PC-3 (cell line): ENCODE measurements at regions not wholly inside any gene's neighbourhood (a gene's known extent, or its start where the extent isn't known, plus 50 kb on each side); places are given as distances from the start of the nearest gene placed in this dataset.

ENCODE experiments used
- ATAC-seq: fragments of 200-7000 bp; cut with Tn5 transposase; 2 replicates; pipeline ENCODE4 v1.9.1; 2020; ENCODE audit warnings: mild to moderate bottlenecking, moderate library complexity
- BruUV-seq: library from RNA; stranded (reverse); fragments of 400-500 nt; replicated peaks from 2 replicates; lab custom pipeline; 2021; lab: Mats Ljungman, UMichigan
- CTCF ChIA-PET: fragments of 300-600 bp; sonication (Branson Sonifier 250); formaldehyde crosslinking; loops from one replicate; lab custom pipeline; 2022; ENCODE audit warnings: antibody characterized with exemption; lab: Charles Lee
- POLR2A ChIA-PET: fragments of 300-600 bp; sonication (Branson Sonifier 250); formaldehyde crosslinking; loops from one replicate; lab custom pipeline; 2022; ENCODE audit warnings: antibody characterized with exemption; ENCODE audit not compliant: unreplicated experiment; lab: Charles Lee
- DNase-seq: peaks from one replicate; pipeline ENCODE4 v3.0.0-alpha.2; 2015
- H2AFZ ChIP-seq: fragments of 300-600 bp; sonication (generic); 2 replicates; pipeline ENCODE4 v1.6.0; 2016; ENCODE audit warnings: antibody characterized with exemption, low read length
- H3F3A ChIP-seq: fragments of 300-600 bp; sonication (generic); one replicate; pipeline ENCODE4 v1.6.0; 2017; ENCODE audit warnings: antibody characterized with exemption, low read length, control low read depth, mild to moderate bottlenecking; ENCODE audit not compliant: unreplicated experiment
- H3K27ac ChIP-seq: fragments of 300-600 bp; sonication (generic); 2 replicates; pipeline ENCODE4 v1.5.1; 2016; ENCODE audit warnings: mild to moderate bottlenecking, low read length
- H3K27me3 ChIP-seq: fragments of 300-600 bp; sonication (generic); 2 replicates; pipeline ENCODE4 v1.6.1; 2016; ENCODE audit warnings: low read length, mixed read lengths
- H3K36me3 ChIP-seq: fragments of 300-600 bp; sonication (generic); 2 replicates; pipeline ENCODE4 v1.6.1; 2016; ENCODE audit warnings: low read depth, mixed run types, low read length, mixed read lengths
- H3K4me1 ChIP-seq: fragments of 300-600 bp; sonication (generic); 2 replicates; pipeline ENCODE4 v1.5.1; 2016; ENCODE audit warnings: low read length; ENCODE audit not compliant: insufficient read depth
- H3K4me2 ChIP-seq: fragments of 300-600 bp; sonication (generic); 2 replicates; pipeline ENCODE4 v1.6.0; 2016; ENCODE audit warnings: low read length
- H3K4me3 ChIP-seq: fragments of 300-600 bp; sonication (generic); 2 replicates; pipeline ENCODE4 v1.5.1; 2016; ENCODE audit warnings: mild to moderate bottlenecking, low read length, mixed read lengths
- H3K79me2 ChIP-seq: fragments of 300-600 bp; sonication (generic); 2 replicates; pipeline ENCODE4 v1.6.1; 2017; ENCODE audit warnings: low read length, mixed read lengths
- H3K9ac ChIP-seq: fragments of 300-600 bp; sonication (generic); 2 replicates; pipeline ENCODE4 v1.6.0; 2016; ENCODE audit warnings: mild to moderate bottlenecking, low read length
- H3K9me2 ChIP-seq: fragments of 300-600 bp; sonication (generic); replicated peaks from 2 replicates; pipeline ENCODE4 v1.6.1; 2016; ENCODE audit warnings: mixed run types, low read length, mixed read lengths
- H3K9me3 ChIP-seq: fragments of 300-600 bp; sonication (generic); 2 replicates; pipeline ENCODE4 v1.6.1; 2016; ENCODE audit warnings: low read length, mixed read lengths
- H4K20me1 ChIP-seq: fragments of 300-600 bp; sonication (generic); 2 replicates; pipeline ENCODE4 v1.6.1; 2016; ENCODE audit warnings: low read length, mixed read lengths
- CTCF ChIP-seq: fragments of 300-600 bp; sonication (generic); conservative IDR thresholded peaks from 2 replicates; pipeline ENCODE4 v1.5.1; 2017; ENCODE audit warnings: antibody characterized with exemption, low read depth, mild to moderate bottlenecking, low read length
- EZH2 ChIP-seq: fragments of 300-600 bp; sonication (generic); IDR thresholded peaks from one replicate; pipeline ENCODE4 v1.6.1; 2017; ENCODE audit warnings: antibody characterized with exemption, mild to moderate bottlenecking, low read length; ENCODE audit not compliant: unreplicated experiment
- EZH2phosphoT487 ChIP-seq: fragments of 300-600 bp; sonication (generic); IDR thresholded peaks from 2 replicates; pipeline ENCODE4 v1.6.1; 2018; ENCODE audit warnings: mild to moderate bottlenecking, antibody characterized with exemption, low read length, borderline replicate concordance
- intact Hi-C: fragments of 100-400 bp; cut with micrococcal nuclease; formaldehyde crosslinking; loops from 2 replicates; pipeline ENCODE4 v1.9.0; 2023

GRCh38 chr2:121905201-121905600 lies 149.8 kb downstream of the TSN start:
- Histone ChIP-seq H3K27me3 (peaks cover 66% of the 10 kb centered on the region), H4K20me1 (no peaks in the 10 kb centered on the region), H3K4me3 (no peak overlapping the region), H3K27ac (no peak overlapping the region), H3K79me2 (no peaks in the 10 kb centered on the region), H3F3A (no peaks in the 10 kb centered on the region), H3K36me3 (no peaks in the 10 kb centered on the region), H3K9ac (no peak overlapping the region), H3K9me2 (no peaks in the 10 kb centered on the region), H2AFZ (no peak overlapping the region), H3K9me3 (no peaks in the 10 kb centered on the region), H3K4me2 (no peak overlapping the region), H3K4me1 (no peaks in the 10 kb centered on the region)
- no peak for TF ChIP-seq CTCF
- TF ChIP-seq EZH2: no peak
- no peak for TF ChIP-seq EZH2phosphoT487
- ATAC-seq: no peak
- CTCF ChIA-PET: no interaction called here
- BruUV-seq: no TSS peak
- POLR2A ChIA-PET: no interaction called here
- no peak for DNase-seq
- intact Hi-C loops: no loop called here

GRCh38 chr2:121906170-121906569 lies 150.7 kb downstream of the TSN start:
- CTCF ChIA-PET: interaction anchor here (0.6 kb wide), 1 partner anchor 170 kb away, joined by 5 read pairs; the partner anchor contains the start of gene NIFK

More at GRCh38 chr2:121906170-121906569, 150.7 kb downstream of the TSN start:
- no peaks in the 10 kb centered on the region for H3K9me3 ChIP-seq
- intact Hi-C loops: no loop called here
- H3K4me2 ChIP-seq: no peak overlapping the region
- no peak overlapping the region for H3K4me3 ChIP-seq
- no peak for TF ChIP-seq EZH2
- no peak for TF ChIP-seq CTCF
- TF ChIP-seq EZH2phosphoT487: no peak
- no peaks in the 10 kb centered on the region for H3K9me2 ChIP-seq
- ATAC-seq: no peak
- POLR2A ChIA-PET: no interaction called here
- no peak for DNase-seq
- H4K20me1 ChIP-seq: no peaks in the 10 kb centered on the region
- no peaks in the 10 kb centered on the region for H3F3A ChIP-seq
- H2AFZ ChIP-seq: no peak overlapping the region
- no peaks in the 10 kb centered on the region for H3K79me2 ChIP-seq
- H3K4me1 ChIP-seq: no peaks in the 10 kb centered on the region
- BruUV-seq: no TSS peak
- H3K36me3 ChIP-seq: no peaks in the 10 kb centered on the region
- H3K9ac ChIP-seq: no peak overlapping the region
- peaks cover 76% of the 10 kb centered on the region for H3K27me3 ChIP-seq
- H3K27ac ChIP-seq: no peak overlapping the region
